ENCODE measurements at regions not wholly inside any gene's neighbourhood (a gene's known extent, or its start where the extent isn't known, plus 50 kb on each side); places are given as distances from the start of the nearest gene placed in this dataset.

GRCh38 chr3:16031434-16031833 is 143.0 kb upstream of the GALNT15 start:
- TF ChIP-seq POLR2A (IDR thresholded peaks at IDR 0.05) (no peak), CTCF (IDR thresholded peaks at IDR 0.05) (no peak)

All from uterus (tissue), 2 donors.